Adrenal gland (tissue), 9 donors: ENCODE measurements at regions not wholly inside any gene's neighbourhood (a gene's known extent, or its start where the extent isn't known, plus 50 kb on each side); places are given as distances from the start of the nearest gene placed in this dataset.

Source experiments
- DNase-seq, 7 donors: peaks; one replicate each; pipeline ENCODE4 v3.0.0-alpha.2; 2019 to 2020
- H3K27ac ChIP-seq, 5 donors: fragments of 200-600 bp; sonication (generic) in 4 of 5; 1 replicate in 3 of 5; 2 replicates in 2 of 5; pipeline versions ENCODE4 v1.5.1 to v1.8.0; 2016 to 2020; ENCODE audit warnings: mild to moderate bottlenecking in 1 of 5
- H3K27me3 ChIP-seq: fragments of 200-600 bp; 2 replicates; pipeline ENCODE4 v1.8.0; 2021
- H3K36me3 ChIP-seq, 2 donors: fragments of 200-600 bp; replicated peaks in 1 of 2; 1 replicate in 1 of 2; 2 replicates in 1 of 2; pipeline versions ENCODE4 v1.5.1 to v1.8.0; 2018 to 2022
- H3K4me1 ChIP-seq, 2 donors: fragments of 200-600 bp; replicated peaks in 1 of 2; 1 replicate in 1 of 2; 2 replicates in 1 of 2; pipeline versions ENCODE4 v1.5.1 to v1.8.0; 2018 to 2021
- H3K4me3 ChIP-seq, 4 donors: fragments of 200-600 bp; sonication (generic) in 3 of 4; one replicate each; pipeline ENCODE4 v1.5.1; 2016 to 2018
- H3K9me3 ChIP-seq, 3 donors: fragments of 200-600 bp; sonication (generic) in 1 of 3; replicated peaks in 1 of 3; 1 replicate in 2 of 3; 2 replicates in 1 of 3; pipeline versions ENCODE4 v1.5.1 to v1.8.0; 2016 to 2021
- CTCF ChIP-seq, 6 experiments: fragments of 450-650 bp in 4 of 6; fragments of 200-600 bp in 2 of 6; sonication (generic) in 1 of 6; IDR thresholded peaks; 1 replicate in 5 of 6; 2 replicates in 1 of 6; pipeline versions ENCODE4 v1.5.1 to v1.8.0; 2016 to 2021; ENCODE audit warnings: antibody characterized with exemption in 6 of 6, mild to moderate bottlenecking in 2 of 6, moderate library complexity in 1 of 6
- POLR2A ChIP-seq, 2 donors: fragments of 450-650 bp; IDR thresholded peaks; one replicate each; pipeline ENCODE4 v1.6.1; 2017; ENCODE audit warnings: antibody characterized with exemption in 2 of 2, mild to moderate bottlenecking in 2 of 2, moderate library complexity in 1 of 2
- WGBS, 4 donors: extraction: QIAGEN DNeasy Blood & Tissue Kit in 2 of 4; methylation state at CpG; one replicate each; pipeline versions ENCODE4 v1.1.5 to v1.1.7; 2013 to 2017; 5-methylcytosine and 5-hydroxymethylcytosine counted together
- intact Hi-C, 2 donors: fragments of 100-400 bp; cut with DNase I; formaldehyde crosslinking; loops; one replicate each; pipeline versions ENCODE4 v1.14.1 to v1.15.0; 2022 to 2023
- donor health status: healthy with polysubstance abuse.
- donor health status: Bipolar disorder and iron deficiency.
- donor health status: DM: yes; HTN: yes; CAD: no.
- donor health status: DM: no; HTN: no; CAD: no.
- donor health status: DM: no; HTN: no; CAD: no.

GRCh38 chr3:139286825-139287224 lies 57.0 kb upstream of the MRPS22 start:
- no peaks in the 10 kb centered on the region for H3K36me3 ChIP-seq
- H3K27ac ChIP-seq, result no peak overlapping the region
- no peaks in the 10 kb centered on the region for H3K27me3 ChIP-seq
- H3K4me1 ChIP-seq, result peaks cover 0 to 7% of the 10 kb centered on the region in 2 donors
- H3K9me3 ChIP-seq, result no peaks in the 10 kb centered on the region
- WGBS, 4 donors, result 54 to 61% (median 59%) methylated on average over 6 to 7 of the region's 7 CpGs
- no peak overlapping the region for H3K4me3 ChIP-seq
- peak in 2 of 7 donors; percentile 8 to 40 for DNase-seq
- no peak for TF ChIP-seq CTCF (IDR thresholded peaks at IDR 0.05)
- no peak for TF ChIP-seq POLR2A (IDR thresholded peaks at IDR 0.05)
- intact Hi-C loops, result no loop called here

GRCh38 chr3:139287557-139287956 lies 56.3 kb upstream of the MRPS22 start:
- Histone ChIP-seq H3K27me3 (no peaks in the 10 kb centered on the region), H3K36me3 (no peaks in the 10 kb centered on the region), H3K4me1 (peaks cover 0 to 7% of the 10 kb centered on the region in 2 donors), H3K9me3 (no peaks in the 10 kb centered on the region), H3K4me3 (no peak overlapping the region), H3K27ac (no peak overlapping the region)
- 83 to 98% (median 94%) methylated on average over 2 to 4 of the region's 4 CpGs for WGBS, 4 donors
- no peak for TF ChIP-seq CTCF (IDR thresholded peaks at IDR 0.05)
- no peak for TF ChIP-seq POLR2A (IDR thresholded peaks at IDR 0.05)
- intact Hi-C loops, result no loop called here
- no peak for DNase-seq

GRCh38 chr3:139288266-139288821 lies 55.5 kb upstream of the MRPS22 start:
- Histone ChIP-seq H3K27me3 (no peaks in the 10 kb centered on the region), H3K27ac (peak overlapping the region in 2 of 5 donors; percentile 19 to 51)

GRCh38 chr3:139289860-139290524 lies 53.8 kb upstream of the MRPS22 start:
- TF ChIP-seq CTCF (IDR thresholded peaks at IDR 0.05), result no peak
- TF ChIP-seq POLR2A (IDR thresholded peaks at IDR 0.05), result no peak
- Histone ChIP-seq H3K36me3 (no peaks in the 10 kb centered on the region), H3K4me1 (peaks cover 2 to 17% of the 10 kb centered on the region in 2 donors), H3K27me3 (no peaks in the 10 kb centered on the region), H3K4me3 (no peak overlapping the region), H3K9me3 (no peaks in the 10 kb centered on the region), H3K27ac (no peak overlapping the region)
- intact Hi-C loops, result no loop called here
- WGBS, 4 donors, result 73 to 91% (median 84%) methylated on average over 4 to 6 of the region's 6 CpGs
- no peak for DNase-seq

More at GRCh38 chr3:139288266-139288821, 55.5 kb upstream of the MRPS22 start:
- 23 to 42% (median 37%) methylated on average over 2 to 8 of the region's 8 CpGs for WGBS, 4 donors
- DNase-seq, result peak; percentile 46 to 84 (median 76)
- TF ChIP-seq POLR2A (IDR thresholded peaks at IDR 0.05) (peak in 1 of 2 donors; percentile 33), CTCF (IDR thresholded peaks at IDR 0.05) (no peak)
- no peak overlapping the region for H3K4me3 ChIP-seq
- intact Hi-C loops, result no loop called here
- H3K36me3 ChIP-seq, result no peaks in the 10 kb centered on the region
- H3K4me1 ChIP-seq, result peaks cover 0 to 7% of the 10 kb centered on the region in 2 donors
- H3K9me3 ChIP-seq, result no peaks in the 10 kb centered on the region
